Body of pancreas (tissue), 4 donors: ENCODE measurements at regions not wholly inside any gene's neighbourhood (a gene's known extent, or its start where the extent isn't known, plus 50 kb on each side); places are given as distances from the start of the nearest gene placed in this dataset.

Experiments used
- POLR2A ChIP-seq, 3 donors: fragments of 450-650 bp; IDR thresholded peaks; one replicate each; pipeline ENCODE4 v1.6.1; 2016; ENCODE audit warnings: antibody characterized with exemption in 3 of 3, mild to moderate bottlenecking in 2 of 3
- TF ChIP-seq, protein P1 (sequence below), 7 experiments: fragments of 450-650 bp in 4 of 7; fragments of 200-600 bp in 3 of 7; sonication (generic) in 3 of 7; IDR thresholded peaks; one replicate each; pipeline ENCODE4 v1.5.1; 2016 to 2019; ENCODE audit warnings: antibody characterized with exemption in 7 of 7

DNA sequence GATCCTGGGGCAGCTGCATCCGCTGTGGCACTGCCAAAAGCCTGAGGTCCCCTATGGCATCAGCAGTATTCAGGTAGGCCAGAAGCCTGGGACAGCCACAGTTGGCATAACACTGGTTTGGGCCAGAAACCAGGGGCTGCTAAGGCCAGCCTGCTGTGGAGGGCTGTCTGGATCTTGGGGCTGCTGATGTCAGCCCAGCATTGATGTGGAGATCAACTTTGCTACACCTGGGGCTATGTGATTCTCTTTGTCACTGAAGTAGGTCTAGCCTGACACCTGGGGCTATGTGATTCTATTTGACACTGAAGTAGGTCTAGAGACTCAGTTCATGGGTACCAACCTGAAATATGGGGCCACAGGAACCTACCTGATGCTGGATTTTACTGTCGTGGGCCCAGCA is 411.5 kb downstream of the RASEF start:
- TF ChIP-seq, protein P1, sequence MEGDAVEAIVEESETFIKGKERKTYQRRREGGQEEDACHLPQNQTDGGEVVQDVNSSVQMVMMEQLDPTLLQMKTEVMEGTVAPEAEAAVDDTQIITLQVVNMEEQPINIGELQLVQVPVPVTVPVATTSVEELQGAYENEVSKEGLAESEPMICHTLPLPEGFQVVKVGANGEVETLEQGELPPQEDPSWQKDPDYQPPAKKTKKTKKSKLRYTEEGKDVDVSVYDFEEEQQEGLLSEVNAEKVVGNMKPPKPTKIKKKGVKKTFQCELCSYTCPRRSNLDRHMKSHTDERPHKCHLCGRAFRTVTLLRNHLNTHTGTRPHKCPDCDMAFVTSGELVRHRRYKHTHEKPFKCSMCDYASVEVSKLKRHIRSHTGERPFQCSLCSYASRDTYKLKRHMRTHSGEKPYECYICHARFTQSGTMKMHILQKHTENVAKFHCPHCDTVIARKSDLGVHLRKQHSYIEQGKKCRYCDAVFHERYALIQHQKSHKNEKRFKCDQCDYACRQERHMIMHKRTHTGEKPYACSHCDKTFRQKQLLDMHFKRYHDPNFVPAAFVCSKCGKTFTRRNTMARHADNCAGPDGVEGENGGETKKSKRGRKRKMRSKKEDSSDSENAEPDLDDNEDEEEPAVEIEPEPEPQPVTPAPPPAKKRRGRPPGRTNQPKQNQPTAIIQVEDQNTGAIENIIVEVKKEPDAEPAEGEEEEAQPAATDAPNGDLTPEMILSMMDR (IDR thresholded peaks at IDR 0.05): no peak
- TF ChIP-seq POLR2A (IDR thresholded peaks at IDR 0.05): no peak
